ENCODE measurements at regions not wholly inside any gene's neighbourhood (a gene's known extent, or its start where the extent isn't known, plus 50 kb on each side); places are given as distances from the start of the nearest gene placed in this dataset.
A peak's percentile ranks its signal among the peaks of the same experiment; 100 is the strongest.
"Not testable (repeated sequence)": the region's sequence is repeated elsewhere in the genome, so short reads cannot be mapped to it uniquely, and the experiment has no call there.

DNA sequence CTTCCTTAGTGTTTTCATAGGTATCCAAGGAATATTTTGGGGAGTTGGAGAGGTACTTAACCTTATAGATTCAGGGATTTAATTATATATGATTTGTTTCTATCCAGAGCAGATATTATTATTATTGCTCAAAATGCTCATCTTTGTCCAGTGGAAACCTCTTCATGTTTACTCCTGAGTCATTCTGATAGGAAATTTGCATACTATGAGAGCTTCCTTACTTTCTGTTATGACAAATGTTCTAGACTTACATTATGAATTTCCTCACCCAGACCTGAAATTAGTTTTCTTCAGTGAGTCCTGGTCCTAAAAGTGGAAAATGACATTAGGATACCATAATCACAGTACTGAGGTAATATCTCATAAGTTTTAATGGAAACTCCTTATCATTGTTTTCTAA is 57.5 kb upstream of the PLPPR5 start:
- DNase-seq, result no peak

DNA sequence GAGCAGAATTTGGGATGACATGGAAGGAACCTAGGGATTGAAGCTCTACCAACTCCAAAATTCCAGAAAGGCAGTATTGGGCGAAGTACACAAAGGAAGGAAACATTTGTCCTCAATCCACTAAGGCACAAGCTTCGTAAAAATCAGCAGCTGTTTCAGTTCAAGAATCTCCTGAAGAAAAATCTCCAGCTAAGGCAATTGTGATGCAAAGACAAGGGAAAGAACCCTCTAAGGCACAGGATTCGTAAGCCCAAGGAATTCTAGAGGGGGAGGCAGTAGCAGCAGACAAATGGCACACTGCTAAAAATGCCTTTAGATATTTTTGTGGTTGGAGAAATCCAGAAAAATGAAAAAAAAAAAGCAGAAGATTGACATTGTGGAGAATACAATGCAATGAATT is 64.5 kb upstream of the PLPPR5 start:
- no peak for DNase-seq

DNA sequence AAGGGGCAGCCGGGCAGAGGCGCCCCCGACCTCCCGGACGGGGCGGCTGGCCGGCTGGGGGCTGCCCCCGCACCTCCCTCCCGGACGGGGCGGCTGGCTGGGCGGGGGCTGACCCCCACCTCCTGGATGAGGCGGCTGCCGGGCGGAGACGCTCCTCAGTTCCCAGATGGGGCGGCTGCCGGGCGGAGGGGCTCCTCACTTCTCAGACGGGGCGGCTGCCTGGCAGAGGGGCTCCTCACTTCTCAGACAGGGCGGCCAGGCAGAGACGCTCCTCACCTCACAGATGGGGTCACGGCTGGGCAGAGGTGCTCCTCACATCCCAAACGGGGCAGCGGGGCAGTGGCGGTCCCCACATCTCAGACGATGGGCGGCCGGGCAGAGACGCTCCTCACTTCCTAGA is 73.9 kb upstream of the PLPPR5 start:
- DNase-seq, result not testable (repeated sequence)

DNA sequence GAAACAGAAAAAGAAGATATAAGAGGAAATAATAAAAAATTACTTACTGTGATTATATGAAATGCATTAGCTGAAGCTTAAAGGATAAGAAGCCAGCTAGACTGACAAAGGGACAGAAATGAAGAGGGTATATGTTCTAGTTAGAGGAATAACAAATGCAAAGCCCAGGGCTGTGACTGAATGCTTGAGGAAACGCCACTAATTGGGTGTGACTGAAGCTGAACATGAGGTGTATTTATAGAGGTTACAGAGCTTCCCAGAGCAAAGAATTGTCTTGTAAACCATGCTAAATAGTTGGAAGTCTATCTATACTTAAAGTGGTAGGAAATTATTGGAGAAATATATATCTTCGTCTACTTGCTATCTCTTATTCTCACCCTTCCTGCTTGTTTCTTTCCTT is 77.7 kb upstream of the PLPPR5 start:
- no peak for DNase-seq

DNA sequence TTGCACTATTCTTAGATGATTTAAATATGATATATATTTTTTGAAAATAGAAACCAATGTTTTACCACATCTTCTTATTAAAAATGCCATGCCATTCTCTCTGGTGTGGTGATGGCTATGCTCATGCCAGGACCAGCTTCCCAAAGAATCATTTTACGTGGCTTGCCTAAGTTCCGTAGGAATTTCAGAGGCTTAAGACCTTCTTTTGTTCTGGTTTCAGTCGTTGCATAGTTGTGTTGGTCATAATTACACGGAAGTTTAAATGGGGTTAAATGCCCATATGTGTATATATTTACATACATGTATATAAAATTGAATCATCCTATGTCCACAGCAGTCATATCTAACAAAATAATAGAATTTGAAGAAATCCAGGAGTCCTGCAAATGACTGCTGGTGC is 78.7 kb upstream of the PLPPR5 start:
- DNase-seq, result no peak

DNA sequence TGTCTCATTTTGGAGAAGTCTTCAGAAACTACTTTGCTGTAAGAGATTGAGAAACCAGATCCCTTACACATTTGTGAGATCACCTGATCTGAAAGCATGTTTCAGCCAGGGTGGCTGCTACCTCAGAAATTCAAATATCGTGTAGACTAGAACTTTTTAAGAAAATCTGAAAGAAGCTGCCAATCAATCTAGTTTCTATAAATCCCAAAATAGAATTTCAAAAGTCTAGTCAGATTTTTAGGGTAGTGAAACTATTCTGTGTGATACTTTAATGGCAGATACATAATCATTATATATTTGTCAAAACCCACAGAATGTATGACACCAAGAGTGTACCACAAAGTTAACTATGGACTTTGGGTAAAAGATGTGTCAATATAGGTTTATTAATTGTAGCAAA is 79.9 kb upstream of the PLPPR5 start:
- DNase-seq, result no peak

DNA sequence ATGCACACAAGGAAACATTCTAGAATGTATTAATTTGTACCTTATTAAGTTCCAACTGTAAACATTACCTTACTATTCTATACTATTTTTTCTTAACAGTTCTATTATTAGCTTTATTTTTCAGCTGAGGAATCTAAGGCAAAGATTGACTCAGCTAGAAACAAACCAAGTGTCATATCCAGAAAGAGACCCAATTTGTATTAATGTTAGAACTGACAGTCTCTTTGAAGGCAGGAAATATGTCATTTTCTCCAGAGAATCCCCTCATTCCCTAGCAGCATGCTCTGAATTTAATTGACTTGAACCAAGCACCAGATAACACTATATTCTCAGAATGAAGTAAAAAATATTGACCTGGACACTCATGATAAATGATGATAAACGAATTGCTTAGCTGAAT is 81.4 kb upstream of the PLPPR5 start:
- no peak for DNase-seq

DNA sequence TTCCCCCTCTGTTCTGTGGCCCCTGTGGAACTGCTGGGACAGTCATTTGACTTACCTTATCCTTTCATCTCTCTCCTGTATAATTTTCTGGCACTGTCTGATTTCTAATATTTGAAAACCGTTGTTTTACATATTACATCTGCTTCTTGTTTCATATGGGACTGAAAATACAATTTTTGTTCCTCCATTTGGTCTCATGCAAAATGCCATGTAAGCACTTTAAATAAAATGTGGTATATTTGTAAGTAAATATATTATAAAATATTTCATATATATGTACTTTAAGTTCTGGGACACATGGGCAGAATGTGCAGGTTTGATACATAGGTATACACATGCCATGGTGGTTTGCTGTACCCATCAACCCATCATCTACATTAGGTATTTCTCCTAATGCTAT is 93.9 kb upstream of the PLPPR5 start:
- no peak for DNase-seq

DNA sequence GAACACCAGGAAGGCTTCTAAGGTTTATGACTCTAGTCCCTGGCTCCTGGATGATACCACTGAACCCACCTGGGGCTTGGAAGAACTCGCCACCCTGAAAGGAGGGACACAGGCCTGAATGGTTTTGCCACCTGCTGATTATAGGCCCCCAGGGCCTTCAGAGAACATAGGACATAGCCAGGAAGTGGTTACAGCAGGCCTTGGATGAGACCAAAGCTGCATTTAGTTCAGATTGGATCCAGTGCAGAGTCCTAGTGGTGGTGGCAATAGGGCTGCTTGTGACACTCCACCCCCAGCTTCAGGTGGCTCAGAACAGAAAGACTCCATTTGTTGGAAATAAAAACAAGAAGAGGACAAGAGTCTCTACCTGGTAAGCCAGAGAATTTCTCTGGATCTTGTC is 101.6 kb upstream of the PLPPR5 start:
- DNase-seq, result no peak

DNA sequence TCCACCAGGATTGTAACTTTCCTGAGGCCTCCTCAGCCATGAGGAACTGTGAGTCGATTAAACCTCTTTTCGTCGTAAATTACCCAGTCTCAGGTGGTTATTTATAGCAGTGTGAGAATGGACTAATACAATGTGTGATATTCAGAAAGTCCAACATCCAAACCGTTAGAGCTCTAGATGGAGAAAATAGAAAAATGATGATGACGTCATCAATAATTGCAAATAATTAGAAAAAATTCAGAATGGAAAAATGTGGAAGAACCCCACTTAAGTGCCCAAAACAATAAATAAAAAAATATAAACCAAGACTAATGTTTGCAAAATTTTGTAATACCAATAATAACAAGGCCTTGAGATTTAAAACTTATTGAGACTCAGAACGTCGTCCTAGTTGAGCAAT is 103.0 kb upstream of the PLPPR5 start:
- DNase-seq, result no peak

DNA sequence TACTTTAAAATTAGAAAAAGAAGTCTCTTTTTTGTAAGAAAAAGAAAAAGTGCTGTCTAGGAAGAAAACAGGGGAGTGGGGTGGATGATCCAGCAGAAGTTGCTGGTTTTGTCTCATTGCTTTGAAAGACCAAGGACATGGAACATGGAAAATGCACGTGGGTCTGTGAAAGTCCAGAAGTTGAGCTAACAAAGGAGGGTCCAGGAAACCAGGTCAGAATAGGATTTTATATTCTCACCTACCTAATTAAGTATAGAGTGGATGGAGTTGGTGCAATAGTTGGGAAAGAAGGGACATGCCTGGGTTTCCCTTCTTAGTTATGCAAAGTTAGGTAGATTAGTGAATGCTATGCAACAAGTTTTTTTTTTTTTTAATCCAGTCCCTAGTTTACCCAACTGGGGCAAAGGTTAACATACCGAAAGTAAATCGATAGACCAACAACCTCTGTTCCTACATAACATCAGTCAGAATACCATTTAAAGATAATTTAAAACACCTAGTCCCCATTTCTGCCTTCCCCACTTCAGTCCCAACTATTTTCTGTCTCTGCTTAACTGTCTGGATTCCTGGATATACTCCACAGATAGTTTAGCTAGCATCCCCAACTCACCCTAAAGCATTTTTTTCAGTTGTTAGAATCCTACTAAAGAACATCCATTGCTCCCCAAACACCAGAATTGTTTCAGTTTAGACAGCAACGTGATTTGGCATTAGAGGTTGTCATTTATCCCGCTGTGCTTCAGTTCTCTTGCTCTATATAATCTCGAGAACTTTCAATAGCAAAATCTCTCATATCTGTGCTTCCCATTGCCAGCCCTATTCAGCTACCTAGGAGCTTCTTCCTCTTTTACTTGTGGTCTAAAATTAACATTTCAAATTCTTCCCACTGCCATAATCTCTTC is 105.7 kb upstream of the PLPPR5 start:
- no peak for DNase-seq

DNA sequence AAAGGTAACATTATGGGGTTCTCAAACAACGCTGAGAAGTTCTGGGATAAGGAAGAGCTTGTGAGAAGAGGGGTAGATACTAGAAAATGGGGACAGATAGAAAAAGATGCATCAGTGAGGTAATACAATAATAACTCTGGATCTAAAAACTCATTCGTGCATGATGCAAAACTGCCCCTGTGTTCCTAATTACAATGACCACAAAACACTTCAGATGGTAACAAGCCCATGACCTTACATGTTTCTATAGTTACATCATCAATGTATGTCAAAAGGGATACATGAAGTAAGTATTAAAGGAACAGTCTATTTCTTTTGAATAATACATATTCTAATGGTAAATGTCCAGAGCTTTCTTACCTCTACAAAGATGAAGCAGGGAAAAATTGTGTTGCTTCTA is 110.6 kb upstream of the PLPPR5 start:
- no peak for DNase-seq

DNA sequence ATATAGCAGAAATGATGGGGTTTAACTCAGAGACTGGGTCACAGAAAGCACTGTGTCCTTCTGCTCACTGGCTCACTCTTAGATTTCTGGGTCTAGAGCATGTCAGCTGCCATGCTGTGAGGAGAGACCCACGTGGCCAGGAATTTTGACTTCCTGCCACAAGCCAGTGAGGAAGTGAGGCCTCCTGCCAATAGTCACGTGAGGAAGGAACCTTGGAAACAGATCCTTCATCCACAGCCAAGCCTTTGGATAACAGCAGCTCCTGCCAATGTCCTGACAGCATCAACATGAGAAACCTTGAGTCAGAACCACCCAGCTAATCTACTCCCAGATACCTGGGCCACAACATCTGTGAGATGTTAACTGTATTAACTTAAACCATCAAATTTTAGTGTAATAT is 114.5 kb upstream of the PLPPR5 start:
- DNase-seq, result peak; percentile 44 to 93

DNA sequence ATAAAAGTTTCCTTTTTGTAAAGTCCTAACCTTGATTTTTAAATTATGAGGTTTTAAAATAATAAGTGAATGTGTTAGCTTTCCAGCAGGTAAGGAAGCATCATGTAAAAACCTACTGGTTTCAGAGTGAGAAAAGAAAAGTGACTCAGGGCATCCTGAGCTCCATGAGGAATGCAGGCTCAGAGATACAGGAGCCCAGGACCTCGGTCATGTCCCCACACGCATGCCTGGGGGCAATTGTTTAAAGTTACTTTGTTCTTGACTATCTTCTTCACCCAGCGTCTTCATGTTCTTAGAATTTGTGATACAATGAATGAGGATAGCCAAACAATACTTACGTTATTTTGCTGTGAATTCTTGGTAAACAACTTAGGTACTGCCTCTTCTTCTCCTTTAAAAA is 117.4 kb upstream of the PLPPR5 start:
- DNase-seq, result no peak

DNA sequence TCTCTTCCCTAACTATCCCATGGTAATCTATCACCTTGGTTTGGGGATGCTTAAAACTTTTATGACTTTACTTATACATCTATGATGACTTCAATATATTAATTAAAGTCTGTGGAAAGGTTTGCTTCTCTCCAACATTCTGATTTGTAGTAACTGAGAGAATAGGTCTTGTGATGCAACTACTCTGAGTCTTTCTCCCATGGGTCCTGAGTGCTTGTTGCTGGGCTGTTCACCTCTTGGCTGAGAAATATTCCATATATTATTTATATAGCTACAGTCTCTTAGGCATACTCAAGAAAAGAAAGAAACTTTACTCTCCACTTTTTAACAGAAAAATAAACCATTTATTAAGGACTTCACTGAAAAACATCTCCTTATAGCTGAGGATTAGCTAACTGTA is 119.3 kb upstream of the PLPPR5 start:
- no peak for DNase-seq

DNA sequence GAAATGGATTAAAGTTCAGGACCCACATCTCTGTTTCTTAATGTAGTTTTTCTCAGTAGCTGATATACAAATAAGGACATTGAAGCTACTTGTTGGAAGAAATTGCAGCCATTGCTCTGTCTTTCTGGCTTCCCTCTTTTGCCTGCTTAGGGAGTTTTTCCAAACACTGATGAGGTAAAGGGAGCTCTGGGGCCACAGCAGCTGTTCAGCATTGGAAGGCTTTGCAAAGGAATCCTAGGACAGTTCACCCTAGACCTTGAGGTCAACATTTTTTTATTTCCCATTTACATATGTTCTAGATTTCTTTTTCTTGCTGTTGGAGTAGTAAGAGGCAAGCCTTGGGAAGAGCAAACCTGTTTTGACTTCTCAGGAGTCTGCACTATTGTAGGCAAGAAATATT is 126.9 kb upstream of the PLPPR5 start:
- DNase-seq, result no peak

DNA sequence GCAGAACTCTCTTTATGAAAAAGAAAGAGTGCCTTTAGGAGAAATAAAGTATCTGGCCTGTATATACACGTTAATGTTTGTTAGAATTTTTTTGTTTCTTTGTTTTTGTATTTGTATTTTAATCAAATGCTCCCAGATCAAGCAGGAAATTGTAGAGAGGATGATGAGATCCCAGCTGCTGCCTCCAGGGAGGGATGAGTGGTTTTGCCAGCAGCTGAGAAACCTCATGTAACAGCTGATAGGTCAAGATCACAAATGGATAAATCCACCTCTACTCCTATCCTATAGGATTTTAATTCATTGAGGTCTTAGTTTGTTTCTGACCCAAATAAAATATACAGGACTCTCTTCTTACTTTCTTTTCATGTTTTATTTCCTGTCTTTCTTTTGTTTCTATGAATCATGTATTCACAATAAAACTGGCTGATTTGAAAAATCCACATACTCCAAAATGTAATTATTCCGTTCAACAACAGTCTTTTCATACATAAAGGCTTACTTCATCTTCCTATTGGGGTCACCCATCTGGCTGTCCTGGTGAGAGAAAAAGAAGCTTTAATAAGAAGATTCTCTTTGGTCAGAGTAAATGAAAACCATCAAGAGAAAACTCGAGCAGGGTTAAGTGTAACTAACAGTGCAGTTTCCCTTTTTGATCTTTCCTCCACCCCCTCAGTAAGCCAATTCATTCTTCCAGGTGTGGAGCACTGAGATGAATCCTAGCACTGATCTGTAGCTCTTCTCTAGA is 129.3 kb upstream of the PLPPR5 start:
- DNase-seq, result no peak

DNA sequence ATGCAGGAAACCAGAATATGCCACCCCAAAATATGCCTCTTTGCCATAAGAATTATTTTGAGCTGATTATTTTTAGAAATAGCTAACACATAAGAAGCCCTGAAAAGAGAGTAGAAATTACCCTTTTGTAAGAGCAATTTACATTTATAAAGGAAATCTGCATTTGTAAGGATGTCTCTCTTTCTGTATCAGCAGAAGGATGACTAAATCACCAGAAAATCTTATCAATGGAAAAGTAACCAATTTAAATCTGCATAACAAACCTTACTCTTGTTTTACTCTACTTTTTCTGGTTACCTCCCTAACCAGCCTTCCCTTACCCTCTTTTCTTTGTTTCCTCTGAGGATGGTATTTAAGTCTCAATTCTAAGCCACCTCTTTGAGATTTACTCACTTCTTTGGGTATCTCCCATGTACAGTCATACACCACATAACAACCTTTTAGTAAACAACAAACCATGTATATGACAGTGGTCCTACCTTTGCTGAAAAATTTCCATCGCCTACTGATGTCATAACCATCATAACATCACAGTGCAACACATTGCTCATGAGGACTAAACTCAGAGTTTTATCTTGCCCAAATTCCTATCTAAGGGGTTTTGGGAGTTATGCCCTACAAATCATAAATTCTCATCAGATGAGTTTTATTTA is 126.6 kb upstream of the PLPPR4 start:
- no peak for DNase-seq

DNA sequence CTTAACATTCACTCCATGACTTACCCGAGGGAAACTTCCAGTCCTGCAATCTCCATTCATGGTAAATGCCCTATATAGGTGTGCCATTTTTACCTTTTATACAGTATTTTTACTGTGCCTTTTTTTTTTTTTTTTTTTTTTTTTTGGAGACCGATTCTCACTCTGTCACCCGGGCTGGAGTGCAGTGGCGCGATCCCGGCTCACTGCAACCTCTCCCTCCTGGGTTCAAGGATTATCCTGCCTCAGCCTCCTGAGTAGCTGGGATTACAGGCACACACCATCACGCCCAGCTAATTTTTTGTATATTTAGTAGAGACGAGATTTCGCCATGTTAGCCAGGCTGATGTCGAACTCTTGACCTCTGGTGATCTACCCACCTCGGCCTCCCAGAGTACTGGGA is 124.4 kb upstream of the PLPPR4 start:
- DNase-seq, result no peak

DNA sequence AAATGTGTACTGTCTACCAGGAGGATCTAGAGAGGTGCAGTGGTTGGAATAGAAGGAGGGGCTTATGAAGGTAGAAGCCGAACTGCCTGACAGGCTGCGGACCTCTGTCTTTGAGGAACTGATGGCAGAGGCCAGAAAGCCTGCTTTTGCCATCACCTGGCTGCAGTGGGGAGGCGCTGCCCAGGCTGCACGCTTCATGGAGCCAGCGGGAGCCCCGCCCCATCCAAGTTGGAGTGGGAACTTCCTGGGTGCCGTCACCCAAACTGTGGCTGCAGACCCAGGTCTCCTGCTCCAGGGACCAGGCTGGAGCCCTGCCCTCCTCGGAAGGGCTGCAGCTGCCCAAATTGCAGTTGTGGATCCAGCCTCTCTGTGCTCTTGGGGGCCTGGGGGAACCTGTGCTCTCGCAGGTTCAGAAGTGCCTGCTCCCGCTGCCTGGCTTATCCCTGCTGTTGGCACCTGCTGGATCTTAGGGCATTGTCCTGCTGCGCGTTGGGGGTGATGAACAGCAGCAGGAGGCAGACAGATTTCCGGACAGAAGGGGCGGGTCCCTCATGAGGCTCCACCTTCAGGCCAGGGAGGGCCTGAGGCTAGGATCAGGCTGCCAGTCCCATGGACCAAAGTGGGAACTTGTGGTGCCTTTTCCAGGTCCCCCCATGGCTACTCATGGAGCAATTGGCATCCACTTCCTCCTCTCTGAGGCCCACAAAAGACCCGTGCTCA is 118.0 kb upstream of the PLPPR4 start:
- DNase-seq, result no peak

DNA sequence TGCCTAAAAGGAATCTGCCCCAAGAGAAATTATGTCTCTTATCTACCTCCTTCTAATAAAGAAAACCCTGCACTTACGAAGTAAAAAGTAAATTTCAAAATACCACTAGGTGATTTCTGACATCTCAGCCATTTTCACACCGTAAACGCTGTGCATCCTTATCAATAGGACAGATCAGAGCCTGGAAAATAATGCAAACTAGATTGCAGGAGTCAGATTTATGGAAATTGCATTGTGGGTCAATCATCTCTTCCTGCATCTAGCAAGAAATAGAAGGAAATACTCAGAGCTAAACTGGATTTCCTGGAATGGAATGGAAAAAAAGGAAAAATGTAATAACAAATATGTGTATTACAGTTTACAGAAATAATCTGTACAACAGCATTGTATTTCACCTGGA is 114.3 kb upstream of the PLPPR4 start:
- no peak for DNase-seq

DNA sequence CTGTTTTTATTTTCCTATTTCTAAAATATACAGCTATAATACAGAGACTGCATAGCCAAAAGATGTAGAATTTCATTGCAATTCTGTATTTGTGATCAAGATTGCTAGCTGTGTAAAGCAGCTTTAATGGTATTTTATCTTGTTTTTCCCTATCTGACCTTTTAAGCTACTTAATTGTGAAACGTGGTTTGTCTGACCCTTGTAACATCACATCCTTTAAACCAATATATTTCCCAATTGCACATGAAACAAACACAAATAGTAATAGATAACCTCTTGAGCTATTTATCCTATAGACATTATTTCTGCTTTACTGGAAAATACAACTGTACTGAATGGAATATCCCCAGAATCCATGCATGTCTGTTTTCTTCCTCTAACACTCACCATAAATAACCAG is 112.2 kb upstream of the PLPPR4 start:
- no peak for DNase-seq

DNA sequence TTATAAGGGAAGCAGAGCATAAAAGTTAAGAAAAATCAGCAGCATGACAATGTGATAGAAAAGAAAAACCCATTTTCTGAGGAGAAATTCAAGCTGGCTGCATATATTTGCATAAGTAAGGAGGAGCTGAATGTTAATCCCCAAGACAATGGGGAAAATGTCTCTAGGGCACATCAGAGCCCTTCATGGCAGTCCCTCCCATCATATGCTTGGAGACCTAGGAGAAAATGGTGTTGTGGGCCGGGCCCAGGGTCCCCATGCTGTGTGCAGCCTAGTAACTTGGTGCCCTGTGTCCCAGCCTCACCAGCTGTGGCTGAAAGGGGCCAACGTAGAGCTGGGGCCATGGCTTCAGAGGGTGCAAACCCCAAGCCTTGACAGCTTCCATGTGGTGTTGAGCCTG is 100.6 kb upstream of the PLPPR4 start:
- DNase-seq, result no peak
